ENCODE measurements at regions not wholly inside any gene's neighbourhood (a gene's known extent, or its start where the extent isn't known, plus 50 kb on each side); places are given as distances from the start of the nearest gene placed in this dataset.

GRCh38 chr9:82677086-82677485 lies 385.9 kb downstream of the RASEF start:
- no peak for ATAC-seq (ENCODE audit: poor library complexity)
- intact Hi-C loops (cut with DNase I) = no loop called here
- no peak for DNase-seq

- no peak for DNase-seq
Measured at GRCh38 chr9:82679472-82679871, 383.5 kb downstream of the RASEF start.

GRCh38 chr9:82680179-82680935 lies 382.6 kb downstream of the RASEF start:
- ATAC-seq (ENCODE audit: poor library complexity) (no peak), DNase-seq (no peak)
- intact Hi-C loops (cut with DNase I) = no loop called here

More at GRCh38 chr9:82679472-82679871, 383.5 kb downstream of the RASEF start:
- intact Hi-C loops (cut with DNase I) = no loop called here
- no peak for ATAC-seq (ENCODE audit: poor library complexity)

GRCh38 chr9:82681809-82682208 lies 381.1 kb downstream of the RASEF start:
- intact Hi-C loops (cut with DNase I) = no loop called here
- DNase-seq = no peak
- no peak for ATAC-seq (ENCODE audit: poor library complexity)

- intact Hi-C loops (cut with DNase I) = no loop called here
- DNase-seq (no peak), ATAC-seq (ENCODE audit: poor library complexity) (no peak)
Measured at GRCh38 chr9:82682431-82682830, 380.5 kb downstream of the RASEF start.

- intact Hi-C loops (cut with DNase I) = no loop called here
- DNase-seq = no peak
- no peak for ATAC-seq (ENCODE audit: poor library complexity)
Measured at GRCh38 chr9:82695704-82696103, 367.2 kb downstream of the RASEF start.

GRCh38 chr9:82706786-82707185 lies 356.2 kb downstream of the RASEF start:
- ATAC-seq (ENCODE audit: poor library complexity) = no peak
- intact Hi-C loops (cut with DNase I) = no loop called here
- DNase-seq = no peak

GRCh38 chr9:82716821-82717220 lies 346.1 kb downstream of the RASEF start:
- intact Hi-C loops (cut with DNase I) = no loop called here
- ATAC-seq (ENCODE audit: poor library complexity) (no peak), DNase-seq (no peak)

- DNase-seq (no peak), ATAC-seq (ENCODE audit: poor library complexity) (no peak)
- intact Hi-C loops (cut with DNase I) = no loop called here
Measured at GRCh38 chr9:82720515-82720914, 342.4 kb downstream of the RASEF start.

GRCh38 chr9:82721593-82721992 lies 341.3 kb downstream of the RASEF start:
- no peak for DNase-seq
- intact Hi-C loops (cut with DNase I) = no loop called here
- ATAC-seq (ENCODE audit: poor library complexity) = no peak

GRCh38 chr9:82722051-82722450 lies 340.9 kb downstream of the RASEF start:
- ATAC-seq (ENCODE audit: poor library complexity) (no peak), DNase-seq (no peak)
- intact Hi-C loops (cut with DNase I) = no loop called here

- ATAC-seq (ENCODE audit: poor library complexity) = no peak
- no peak for DNase-seq
- intact Hi-C loops (cut with DNase I) = no loop called here
Measured at GRCh38 chr9:82722561-82722960, 340.4 kb downstream of the RASEF start.

- ATAC-seq (ENCODE audit: poor library complexity) = no peak
- intact Hi-C loops (cut with DNase I) = no loop called here
- no peak for DNase-seq
Measured at GRCh38 chr9:82726424-82727276, 336.3 kb downstream of the RASEF start.

- DNase-seq (no peak), ATAC-seq (ENCODE audit: poor library complexity) (no peak)
- intact Hi-C loops (cut with DNase I) = no loop called here
Measured at GRCh38 chr9:82729141-82729540, 333.8 kb downstream of the RASEF start.

- intact Hi-C loops (cut with DNase I) = no loop called here
- no peak for DNase-seq
- no peak for ATAC-seq (ENCODE audit: poor library complexity)
Measured at GRCh38 chr9:82729991-82730589, 332.9 kb downstream of the RASEF start.

- DNase-seq = no peak
- no peak for ATAC-seq (ENCODE audit: poor library complexity)
- intact Hi-C loops (cut with DNase I) = no loop called here
Measured at GRCh38 chr9:82732928-82733327, 330.0 kb downstream of the RASEF start.

- no peak for DNase-seq
- intact Hi-C loops (cut with DNase I) = no loop called here
- ATAC-seq (ENCODE audit: poor library complexity) = no peak
Measured at GRCh38 chr9:82736126-82736525, 326.8 kb downstream of the RASEF start.

GRCh38 chr9:82736701-82737100 lies 326.2 kb downstream of the RASEF start:
- ATAC-seq (ENCODE audit: poor library complexity) = no peak
- intact Hi-C loops (cut with DNase I) = no loop called here

GRCh38 chr9:82745919-82746318 lies 317.0 kb downstream of the RASEF start:
- intact Hi-C loops (cut with DNase I) = no loop called here
- ATAC-seq (ENCODE audit: poor library complexity) = no peak

More at GRCh38 chr9:82736701-82737100, 326.2 kb downstream of the RASEF start:
- DNase-seq = no peak

More at GRCh38 chr9:82745919-82746318, 317.0 kb downstream of the RASEF start:
- no peak for DNase-seq
